ENCODE measurements at regions not wholly inside any gene's neighbourhood (a gene's known extent, or its start where the extent isn't known, plus 50 kb on each side); places are given as distances from the start of the nearest gene placed in this dataset.

DNA sequence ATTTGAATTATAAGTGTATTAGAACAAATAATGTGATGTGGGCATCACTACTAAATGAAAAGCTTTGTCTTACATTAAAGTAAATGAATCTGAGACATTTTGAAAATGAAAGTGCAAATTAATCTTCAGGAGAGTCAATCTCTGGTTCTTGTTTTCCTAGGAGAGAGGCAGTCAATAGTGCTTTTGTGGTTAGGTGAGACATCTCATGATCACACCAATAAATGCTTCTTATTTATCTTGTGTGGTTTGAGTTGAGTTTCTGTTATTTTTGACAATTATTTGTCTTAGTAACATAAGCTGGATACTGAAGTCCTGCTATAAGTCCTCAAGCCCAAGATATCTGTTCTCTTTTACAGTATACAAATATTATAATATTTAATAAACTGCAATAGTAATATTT is 1378.0 kb upstream of the PCDH9 start:
- DNase-seq, result no peak
- intact Hi-C loops (cut with DNase I), result no loop called here
- Histone ChIP-seq H3K4me3 (no peak overlapping the region), H3K27me3 (no peaks in the 10 kb centered on the region), H3K36me3 (no peaks in the 10 kb centered on the region), H3K27ac (no peak overlapping the region), H3K9me3 (no peaks in the 10 kb centered on the region), H3K4me1 (no peaks in the 10 kb centered on the region)
- no peak for ATAC-seq
- TF ChIP-seq, protein P1, sequence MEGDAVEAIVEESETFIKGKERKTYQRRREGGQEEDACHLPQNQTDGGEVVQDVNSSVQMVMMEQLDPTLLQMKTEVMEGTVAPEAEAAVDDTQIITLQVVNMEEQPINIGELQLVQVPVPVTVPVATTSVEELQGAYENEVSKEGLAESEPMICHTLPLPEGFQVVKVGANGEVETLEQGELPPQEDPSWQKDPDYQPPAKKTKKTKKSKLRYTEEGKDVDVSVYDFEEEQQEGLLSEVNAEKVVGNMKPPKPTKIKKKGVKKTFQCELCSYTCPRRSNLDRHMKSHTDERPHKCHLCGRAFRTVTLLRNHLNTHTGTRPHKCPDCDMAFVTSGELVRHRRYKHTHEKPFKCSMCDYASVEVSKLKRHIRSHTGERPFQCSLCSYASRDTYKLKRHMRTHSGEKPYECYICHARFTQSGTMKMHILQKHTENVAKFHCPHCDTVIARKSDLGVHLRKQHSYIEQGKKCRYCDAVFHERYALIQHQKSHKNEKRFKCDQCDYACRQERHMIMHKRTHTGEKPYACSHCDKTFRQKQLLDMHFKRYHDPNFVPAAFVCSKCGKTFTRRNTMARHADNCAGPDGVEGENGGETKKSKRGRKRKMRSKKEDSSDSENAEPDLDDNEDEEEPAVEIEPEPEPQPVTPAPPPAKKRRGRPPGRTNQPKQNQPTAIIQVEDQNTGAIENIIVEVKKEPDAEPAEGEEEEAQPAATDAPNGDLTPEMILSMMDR (IDR thresholded peaks at IDR 0.05), result no peak

- ATAC-seq (no peak), DNase-seq (no peak)
- H3K4me3 ChIP-seq, result no peak overlapping the region
- no peaks in the 10 kb centered on the region for H3K27me3 ChIP-seq
- no peaks in the 10 kb centered on the region for H3K4me1 ChIP-seq
- no peaks in the 10 kb centered on the region for H3K36me3 ChIP-seq
- TF ChIP-seq, protein P1 (IDR thresholded peaks at IDR 0.05), result no peak
- intact Hi-C loops (cut with DNase I), result no loop called here
- H3K27ac ChIP-seq, result no peak overlapping the region
- H3K9me3 ChIP-seq, result no peaks in the 10 kb centered on the region
Observed at GRCh38 chr13:68597641-68598040, 1367.5 kb upstream of the PCDH9 start.

DNA sequence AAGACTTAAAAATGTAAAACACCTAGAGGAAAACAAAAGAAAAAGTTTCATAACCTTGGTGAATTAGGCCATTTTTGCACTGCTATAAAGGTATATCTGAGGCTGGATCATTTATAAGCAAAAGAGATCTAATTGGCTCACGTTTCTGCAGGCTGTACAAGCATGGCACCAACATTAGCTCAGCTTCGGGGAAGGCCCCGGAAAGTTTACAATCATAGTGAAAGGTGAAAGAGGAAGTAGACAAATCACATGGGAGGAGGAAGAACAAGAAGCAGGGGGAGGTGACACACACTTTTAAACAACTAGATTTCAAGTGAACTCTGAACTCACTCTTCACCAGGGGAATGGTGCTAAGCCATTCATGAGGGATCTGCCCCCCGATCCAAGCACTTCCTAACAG is 1358.5 kb upstream of the PCDH9 start:
- no peak for ATAC-seq
- intact Hi-C loops (cut with DNase I), result no loop called here

GRCh38 chr13:68584776-68585175 is 1354.6 kb upstream of the PCDH9 start:
- Histone ChIP-seq H3K4me1 (no peaks in the 10 kb centered on the region), H3K36me3 (no peaks in the 10 kb centered on the region), H3K27ac (no peak overlapping the region), H3K4me3 (no peak overlapping the region), H3K27me3 (no peaks in the 10 kb centered on the region), H3K9me3 (no peaks in the 10 kb centered on the region)
- no peak for DNase-seq
- no peak for ATAC-seq
- intact Hi-C loops (cut with DNase I), result no loop called here
- TF ChIP-seq, protein P1 (IDR thresholded peaks at IDR 0.05), result no peak

More for the DNA sequence above, 1358.5 kb upstream of the PCDH9 start:
- DNase-seq, result no peak
- H3K4me3 ChIP-seq, result no peak overlapping the region
- TF ChIP-seq, protein P1 (IDR thresholded peaks at IDR 0.05), result no peak
- no peaks in the 10 kb centered on the region for H3K36me3 ChIP-seq
- H3K27me3 ChIP-seq, result no peaks in the 10 kb centered on the region
- no peaks in the 10 kb centered on the region for H3K4me1 ChIP-seq
- H3K27ac ChIP-seq, result no peak overlapping the region
- no peaks in the 10 kb centered on the region for H3K9me3 ChIP-seq

DNA sequence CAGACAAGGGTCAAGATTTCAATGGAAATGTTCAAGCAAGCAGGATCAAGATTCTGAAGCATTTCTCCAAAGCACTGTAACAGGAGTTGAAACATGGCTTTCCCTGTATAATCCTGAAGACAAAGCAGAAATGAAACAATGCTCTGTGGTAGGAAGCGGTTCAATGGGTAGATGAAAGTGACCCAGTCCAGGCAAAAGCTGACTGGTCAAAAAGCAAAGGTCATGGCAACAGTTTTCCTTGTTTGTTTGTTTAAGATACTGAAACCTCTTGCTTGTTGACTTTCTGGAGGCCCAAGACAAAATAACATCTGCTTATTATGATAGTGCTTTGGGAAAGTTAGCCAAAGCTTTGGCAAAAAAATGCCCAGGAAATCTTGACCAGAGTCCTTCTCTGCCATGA is 1343.9 kb upstream of the PCDH9 start:
- H3K4me1 ChIP-seq, result no peaks in the 10 kb centered on the region
- H3K27ac ChIP-seq, result no peak overlapping the region
- H3K4me3 ChIP-seq, result no peak overlapping the region
- no peak for ATAC-seq
- TF ChIP-seq, protein P1 (IDR thresholded peaks at IDR 0.05), result no peak
- H3K36me3 ChIP-seq, result no peaks in the 10 kb centered on the region
- H3K9me3 ChIP-seq, result no peaks in the 10 kb centered on the region
- intact Hi-C loops (cut with DNase I), result no loop called here
- H3K27me3 ChIP-seq, result no peaks in the 10 kb centered on the region
- DNase-seq, result no peak
